ENCODE measurements at regions not wholly inside any gene's neighbourhood (a gene's known extent, or its start where the extent isn't known, plus 50 kb on each side); places are given as distances from the start of the nearest gene placed in this dataset.

DNA sequence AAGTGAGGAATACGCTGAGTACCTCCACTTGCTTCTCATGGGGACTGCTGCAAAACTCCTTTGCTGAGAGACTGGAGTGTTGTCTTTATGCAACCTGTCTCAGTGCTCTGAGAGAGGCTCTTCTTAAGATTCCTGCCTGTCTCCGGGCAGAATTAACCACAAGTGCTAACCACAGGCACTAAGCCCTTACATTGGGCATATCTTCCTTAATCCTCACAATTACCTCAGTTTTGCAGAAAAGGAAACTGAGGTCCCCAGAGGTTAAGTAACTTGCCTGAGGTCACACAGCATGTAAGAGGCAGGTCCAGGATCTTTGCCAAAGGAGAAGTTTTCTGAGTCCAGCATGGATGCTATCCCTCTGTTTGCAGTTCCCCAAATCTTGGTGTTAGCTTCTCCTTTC, 86.0 kb downstream of the GP2 start:
- Mint-ChIP-seq H3K27me3 (ENCODE audit: unreplicated experiment) (peaks cover 81% of the 10 kb centered on the region), H3K4me1 (ENCODE audit: low read depth, unreplicated experiment) (no peaks in the 10 kb centered on the region), H3K4me3 (ENCODE audit: low read depth, unreplicated experiment) (no peak overlapping the region), H3K36me3 (ENCODE audit: insufficient read depth, unreplicated experiment) (no peaks in the 10 kb centered on the region), H3K9me3 (ENCODE audit: low read depth, unreplicated experiment) (no peaks in the 10 kb centered on the region), H3K27ac (ENCODE audit: unreplicated experiment) (no peak overlapping the region)
- DNase-seq = no peak
- TF ChIP-seq, protein P1, sequence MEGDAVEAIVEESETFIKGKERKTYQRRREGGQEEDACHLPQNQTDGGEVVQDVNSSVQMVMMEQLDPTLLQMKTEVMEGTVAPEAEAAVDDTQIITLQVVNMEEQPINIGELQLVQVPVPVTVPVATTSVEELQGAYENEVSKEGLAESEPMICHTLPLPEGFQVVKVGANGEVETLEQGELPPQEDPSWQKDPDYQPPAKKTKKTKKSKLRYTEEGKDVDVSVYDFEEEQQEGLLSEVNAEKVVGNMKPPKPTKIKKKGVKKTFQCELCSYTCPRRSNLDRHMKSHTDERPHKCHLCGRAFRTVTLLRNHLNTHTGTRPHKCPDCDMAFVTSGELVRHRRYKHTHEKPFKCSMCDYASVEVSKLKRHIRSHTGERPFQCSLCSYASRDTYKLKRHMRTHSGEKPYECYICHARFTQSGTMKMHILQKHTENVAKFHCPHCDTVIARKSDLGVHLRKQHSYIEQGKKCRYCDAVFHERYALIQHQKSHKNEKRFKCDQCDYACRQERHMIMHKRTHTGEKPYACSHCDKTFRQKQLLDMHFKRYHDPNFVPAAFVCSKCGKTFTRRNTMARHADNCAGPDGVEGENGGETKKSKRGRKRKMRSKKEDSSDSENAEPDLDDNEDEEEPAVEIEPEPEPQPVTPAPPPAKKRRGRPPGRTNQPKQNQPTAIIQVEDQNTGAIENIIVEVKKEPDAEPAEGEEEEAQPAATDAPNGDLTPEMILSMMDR (IDR thresholded peaks at IDR 0.05; ENCODE audit: unreplicated experiment) = no peak
- CTCF ChIA-PET = no interaction called here
- no TSS peak for BruUV-seq (replicated peaks)
- intact Hi-C loops (cut with micrococcal nuclease; ENCODE audit: unreplicated experiment) = no loop called here

GRCh38 chr16:20236579-20237289, 90.6 kb downstream of the GP2 start:
- no peaks in the 10 kb centered on the region for H3K9me3 Mint-ChIP-seq (ENCODE audit: low read depth, unreplicated experiment)
- H3K36me3 Mint-ChIP-seq (ENCODE audit: insufficient read depth, unreplicated experiment) = no peaks in the 10 kb centered on the region
- no peak for DNase-seq
- peaks cover 91% of the 10 kb centered on the region for H3K27me3 Mint-ChIP-seq (ENCODE audit: unreplicated experiment)
- no peaks in the 10 kb centered on the region for H3K4me1 Mint-ChIP-seq (ENCODE audit: low read depth, unreplicated experiment)
- no peak overlapping the region for H3K4me3 Mint-ChIP-seq (ENCODE audit: low read depth, unreplicated experiment)
- intact Hi-C loops (cut with micrococcal nuclease; ENCODE audit: unreplicated experiment) = no loop called here
- CTCF ChIA-PET = no interaction called here
- TF ChIP-seq, protein P1 (IDR thresholded peaks at IDR 0.05; ENCODE audit: unreplicated experiment) = no peak
- no peak overlapping the region for H3K27ac Mint-ChIP-seq (ENCODE audit: unreplicated experiment)
- BruUV-seq (replicated peaks) = no TSS peak

DNA sequence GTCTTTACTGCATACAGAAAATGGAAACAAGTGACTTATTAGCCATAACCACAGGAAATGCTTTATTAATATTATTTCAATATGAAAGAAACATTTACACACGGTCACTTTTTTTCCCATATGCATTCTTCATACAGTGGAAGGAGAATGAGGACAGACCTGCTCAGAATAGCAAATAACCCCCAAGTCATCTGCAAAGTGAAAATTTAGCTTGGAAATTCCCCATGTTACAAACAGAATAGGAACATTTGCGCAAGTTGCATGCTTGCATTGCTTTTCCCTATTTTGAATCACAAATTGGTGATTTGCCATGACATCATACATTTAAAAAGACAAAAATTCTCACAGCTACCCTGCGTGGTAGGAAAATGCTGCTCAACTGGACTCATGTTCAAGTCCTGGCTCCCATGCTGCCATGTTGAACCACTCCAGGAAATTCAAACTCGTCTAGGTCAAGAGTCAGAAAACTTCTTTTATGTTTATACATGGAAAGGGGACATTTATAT, 102.0 kb downstream of the GP2 start:
- no peak for DNase-seq
- TF ChIP-seq, protein P1 (IDR thresholded peaks at IDR 0.05; ENCODE audit: unreplicated experiment) = no peak
- intact Hi-C loops (cut with micrococcal nuclease; ENCODE audit: unreplicated experiment) = no loop called here
- no peaks in the 10 kb centered on the region for H3K36me3 Mint-ChIP-seq (ENCODE audit: insufficient read depth, unreplicated experiment)
- H3K4me3 Mint-ChIP-seq (ENCODE audit: low read depth, unreplicated experiment) = no peak overlapping the region
- peaks cover 27% of the 10 kb centered on the region for H3K27me3 Mint-ChIP-seq (ENCODE audit: unreplicated experiment)
- no TSS peak for BruUV-seq (replicated peaks)
- H3K4me1 Mint-ChIP-seq (ENCODE audit: low read depth, unreplicated experiment) = no peaks in the 10 kb centered on the region
- no peaks in the 10 kb centered on the region for H3K9me3 Mint-ChIP-seq (ENCODE audit: low read depth, unreplicated experiment)
- CTCF ChIA-PET = no interaction called here
- no peak overlapping the region for H3K27ac Mint-ChIP-seq (ENCODE audit: unreplicated experiment)

GRCh38 chr16:20221208-20221607, 106.1 kb downstream of the GP2 start:
- Mint-ChIP-seq H3K4me1 (ENCODE audit: low read depth, unreplicated experiment) (no peaks in the 10 kb centered on the region), H3K4me3 (ENCODE audit: low read depth, unreplicated experiment) (no peak overlapping the region), H3K9me3 (ENCODE audit: low read depth, unreplicated experiment) (no peaks in the 10 kb centered on the region), H3K27ac (ENCODE audit: unreplicated experiment) (no peak overlapping the region), H3K36me3 (ENCODE audit: insufficient read depth, unreplicated experiment) (no peaks in the 10 kb centered on the region), H3K27me3 (ENCODE audit: unreplicated experiment) (peaks cover 42% of the 10 kb centered on the region)
- no peak for DNase-seq
- intact Hi-C loops (cut with micrococcal nuclease; ENCODE audit: unreplicated experiment) = no loop called here
- TF ChIP-seq, protein P1 (IDR thresholded peaks at IDR 0.05; ENCODE audit: unreplicated experiment) = no peak
- BruUV-seq (replicated peaks) = no TSS peak
- CTCF ChIA-PET = no interaction called here
